ENCODE measurements at regions not wholly inside any gene's neighbourhood (a gene's known extent, or its start where the extent isn't known, plus 50 kb on each side); places are given as distances from the start of the nearest gene placed in this dataset.

- Histone ChIP-seq H4K20me1 (ENCODE audit: insufficient read depth) (no peaks in the 10 kb centered on the region), H3K4me1 (ENCODE audit: control insufficient read depth in 1 of 2, insufficient read depth in 2 of 2, low read depth in 1 of 2, low read length in 1 of 2) (peaks cover 5 to 21% of the 10 kb centered on the region in 2 experiments; a peak in 2 of 4 replicates), H3K27me3 (ENCODE audit: insufficient read depth) (peaks cover 4% of the 10 kb centered on the region; the same call in 1 of the 2 replicates), H3K27ac (ENCODE audit: low read depth in 2 of 2, low read length in 1 of 2) (no peak overlapping the region), H2AFZ (ENCODE audit: low read depth) (peak overlapping the region; percentile 29; the same call in 1 of the 2 replicates), H3K36me3 (replicated peaks in 1 of 2; ENCODE audit: control insufficient read depth in 1 of 2, insufficient read depth in 2 of 2, low read length in 1 of 2) (no peaks in the 10 kb centered on the region), H3K9me3 (0 out of 2 replicates have a peak, but pooled peaks cover 7% of the 10 kb centered on the region), H3K9me2 (no peaks in the 10 kb centered on the region), H3K9ac (no peak overlapping the region), H3F3A (replicated peaks; ENCODE audit: insufficient read depth) (no peaks in the 10 kb centered on the region), H3K4me2 (no peak overlapping the region; the same call in 1 of the 2 replicates), H3K79me2 (ENCODE audit: insufficient read depth) (no peaks in the 10 kb centered on the region), H3K4me3 (ENCODE audit: low read depth in 2 of 2, low read length in 1 of 2) (peak overlapping the region in 1 of 2 experiments; percentile 16; a peak in 1 of 4 replicates)
- POLR2A ChIA-PET: no interaction called here
- TF ChIP-seq IRF3 (IDR thresholded peaks at IDR 0.05; ENCODE audit: low read depth, low read length): no peak
- TF ChIP-seq MEF2A (IDR thresholded peaks at IDR 0.05; ENCODE audit: borderline replicate concordance, low read depth): no peak
- no peak for TF ChIP-seq POLR2AphosphoS5 (IDR thresholded peaks at IDR 0.05; ENCODE audit: low read depth, low read length)
- TF ChIP-seq GABPA (IDR thresholded peaks at IDR 0.05; ENCODE audit: low read depth): no peak
- no peak for TF ChIP-seq RCOR1 (IDR thresholded peaks at IDR 0.05; ENCODE audit: low read length)
- TF ChIP-seq NFIC (IDR thresholded peaks at IDR 0.05; ENCODE audit: borderline replicate concordance): no peak
- TF ChIP-seq CHD2 (IDR thresholded peaks at IDR 0.05; ENCODE audit: low read length, partially characterized antibody): no peak
- TF ChIP-seq FOSL2 (IDR thresholded peaks at IDR 0.05; ENCODE audit: borderline replicate concordance, low read depth): no peak
- TF ChIP-seq MXI1 (IDR thresholded peaks at IDR 0.05; ENCODE audit: low read depth, low read length): no peak
- TF ChIP-seq RXRA (IDR thresholded peaks at IDR 0.05; ENCODE audit: borderline replicate concordance, low read depth): no peak
- no peak for TF ChIP-seq EZH2phosphoT487 (IDR thresholded peaks at IDR 0.05; ENCODE audit: borderline replicate concordance, low read depth)
- no peak for TF ChIP-seq NRF1 (IDR thresholded peaks at IDR 0.05; ENCODE audit: low read depth, low read length)
- CTCF ChIA-PET: interaction anchor here (0.5 kb wide), 1 partner anchor 9 kb away, joined by 3 read pairs; no protein-coding TSS in a partner anchor
- no peak for DNase-seq
- 39% methylated on average over 7 of the region's 7 CpGs for WGBS (ENCODE audit: low lambda C conversion rate)
Observed at GRCh38 chr5:54719384-54720283, 202.1 kb downstream of the SNX18 start.

- ChIA-PET CTCF (interaction anchor here (1.3 kb wide), 1 partner anchor 202 kb away, joined by 3 read pairs; no protein-coding TSS in a partner anchor), POLR2A (no interaction called here)
- 0 out of 2 replicates have a peak, but pooled peaks cover 7% of the 10 kb centered on the region for H3K9me3 ChIP-seq
- H3K27me3 ChIP-seq (ENCODE audit: insufficient read depth): no peaks in the 10 kb centered on the region
- no peak overlapping the region for H3K27ac ChIP-seq (ENCODE audit: low read depth in 2 of 2, low read length in 1 of 2)
- no peaks in the 10 kb centered on the region for H3F3A ChIP-seq (replicated peaks; ENCODE audit: insufficient read depth)
- no peak overlapping the region for H3K4me3 ChIP-seq (ENCODE audit: low read depth in 2 of 2, low read length in 1 of 2)
- 43% methylated on average over 2 of the region's 3 CpGs for WGBS (ENCODE audit: low lambda C conversion rate)
- H3K4me2 ChIP-seq: no peak overlapping the region
- no peaks in the 10 kb centered on the region for H3K9me2 ChIP-seq
- H3K79me2 ChIP-seq (ENCODE audit: insufficient read depth): no peaks in the 10 kb centered on the region
- no peaks in the 10 kb centered on the region for H3K36me3 ChIP-seq (replicated peaks in 1 of 2; ENCODE audit: control insufficient read depth in 1 of 2, insufficient read depth in 2 of 2, low read length in 1 of 2)
- H4K20me1 ChIP-seq (ENCODE audit: insufficient read depth): no peaks in the 10 kb centered on the region
- H2AFZ ChIP-seq (ENCODE audit: low read depth): no peak overlapping the region
- H3K9ac ChIP-seq: no peak overlapping the region
- no peak for DNase-seq
- H3K4me1 ChIP-seq (ENCODE audit: control insufficient read depth in 1 of 2, insufficient read depth in 2 of 2, low read depth in 1 of 2, low read length in 1 of 2): peaks cover 5 to 21% of the 10 kb centered on the region in 2 experiments; a peak in 2 of 4 replicates
- no peak for TF ChIP-seq GATA2 (CRISPR knock-in tag; IDR thresholded peaks at IDR 0.05)
- TF ChIP-seq NRF1 (IDR thresholded peaks at IDR 0.05; ENCODE audit: low read depth, low read length): no peak
- no peak for TF ChIP-seq CTCF (IDR thresholded peaks at IDR 0.05)
- no peak for TF ChIP-seq MAX (IDR thresholded peaks at IDR 0.05; ENCODE audit: low read depth)
- no peak for TF ChIP-seq RAD21 (IDR thresholded peaks at IDR 0.05; ENCODE audit: low read length)
- TF ChIP-seq FOSL2 (IDR thresholded peaks at IDR 0.05; ENCODE audit: borderline replicate concordance, low read depth): no peak
- no peak for TF ChIP-seq GABPA (IDR thresholded peaks at IDR 0.05; ENCODE audit: low read depth)
- TF ChIP-seq EZH2phosphoT487 (IDR thresholded peaks at IDR 0.05; ENCODE audit: borderline replicate concordance, low read depth): no peak
- TF ChIP-seq TAF1 (IDR thresholded peaks at IDR 0.05; ENCODE audit: borderline replicate concordance, low read depth, low read length): no peak
- no peak for TF ChIP-seq PBX3 (IDR thresholded peaks at IDR 0.05)
- TF ChIP-seq NFIC (IDR thresholded peaks at IDR 0.05; ENCODE audit: borderline replicate concordance): no peak
- no peak for TF ChIP-seq TCF12 (IDR thresholded peaks at IDR 0.05)
- no peak for TF ChIP-seq FOXM1 (IDR thresholded peaks at IDR 0.05; ENCODE audit: low read depth)
- TF ChIP-seq USF2 (IDR thresholded peaks at IDR 0.05; ENCODE audit: borderline replicate concordance, low read depth, low read length): no peak
Observed at GRCh38 chr5:54718656-54719055, 201.1 kb downstream of the SNX18 start.

Measured in SK-N-SH (cell line).